Spleen (tissue), 11 donors: ENCODE measurements at regions not wholly inside any gene's neighbourhood (a gene's known extent, or its start where the extent isn't known, plus 50 kb on each side); places are given as distances from the start of the nearest gene placed in this dataset.

Experiments
- DNase-seq: peaks from one replicate; pipeline ENCODE4 v3.0.0-alpha.2; 2020
- H3K27ac ChIP-seq, 8 donors: fragments of 200-600 bp; sonication (generic) in 7 of 8; 1 replicate in 4 of 8; 2 replicates in 4 of 8; pipeline versions ENCODE4 v1.5.0 to v1.8.0; 2016 to 2021; ENCODE audit warnings: inconsistent platforms in 4 of 8, mild to moderate bottlenecking in 4 of 8, moderate library complexity in 1 of 8
- H3K27me3 ChIP-seq, 7 donors: fragments of 200-600 bp; sonication (generic) in 6 of 7; replicated peaks in 1 of 7; 1 replicate in 4 of 7; 2 replicates in 3 of 7; pipeline versions ENCODE4 v1.5.0 to v1.8.0; 2016 to 2021; ENCODE audit warnings: inconsistent platforms in 3 of 7, mild to moderate bottlenecking in 1 of 7
- H3K36me3 ChIP-seq, 6 donors: fragments of 200-600 bp; sonication (generic) in 5 of 6; 1 replicate in 4 of 6; 2 replicates in 2 of 6; pipeline versions ENCODE4 v1.5.0 to v1.8.0; 2016 to 2021; ENCODE audit warnings: inconsistent platforms in 2 of 6
- H3K4me1 ChIP-seq, 6 donors: fragments of 200-600 bp; sonication (generic) in 5 of 6; 1 replicate in 3 of 6; 2 replicates in 3 of 6; pipeline versions ENCODE4 v1.5.0 to v1.8.0; 2016 to 2021; ENCODE audit warnings: inconsistent platforms in 3 of 6
- H3K4me3 ChIP-seq, 8 donors: fragments of 200-600 bp; sonication (generic) in 7 of 8; 1 replicate in 4 of 8; 2 replicates in 4 of 8; pipeline versions ENCODE4 v1.5.0 to v1.8.0; 2016 to 2021; ENCODE audit warnings: inconsistent platforms in 4 of 8, mild to moderate bottlenecking in 4 of 8, moderate library complexity in 2 of 8
- H3K9me3 ChIP-seq, 8 donors: fragments of 200-600 bp; sonication (generic) in 7 of 8; 1 replicate in 4 of 8; 2 replicates in 4 of 8; pipeline versions ENCODE4 v1.5.0 to v1.8.0; 2016 to 2021; ENCODE audit warnings: inconsistent platforms in 4 of 8
- POLR2A ChIP-seq, 3 donors: fragments of 450-650 bp; IDR thresholded peaks; one replicate each; pipeline ENCODE4 v1.5.1; 2017; ENCODE audit warnings: antibody characterized with exemption in 3 of 3, mild to moderate bottlenecking in 1 of 3
- POLR2AphosphoS5 ChIP-seq, 3 donors: sonication (generic); formaldehyde crosslinking; IDR thresholded peaks; one replicate each; pipeline ENCODE4 v1.5.1; 2017; ENCODE audit warnings: antibody characterized with exemption in 3 of 3
- WGBS, 5 donors: extraction: QIAGEN DNeasy Blood & Tissue Kit in 3 of 5; methylation state at CpG; one replicate each; pipeline versions ENCODE4 v1.1.5 to v1.1.7; 2013 to 2018; 5-methylcytosine and 5-hydroxymethylcytosine counted together
- intact Hi-C: fragments of 100-400 bp; cut with DNase I; formaldehyde crosslinking; loops from one replicate; pipeline ENCODE4 v1.15.0; 2023; ENCODE audit warnings: low total_unique reads
- TF ChIP-seq, protein P1 (sequence below), 11 experiments: fragments of 200-600 bp in 7 of 11; fragments of 450-650 bp in 4 of 11; sonication (generic) in 4 of 11; IDR thresholded peaks in 8 of 11; conservative IDR thresholded peaks in 3 of 11; 1 replicate in 7 of 11; 2 replicates in 4 of 11; pipeline versions ENCODE4 v1.4.0 to v1.8.0; 2016 to 2021; ENCODE audit warnings: antibody characterized with exemption in 11 of 11, inconsistent platforms in 4 of 11, mild to moderate bottlenecking in 1 of 11
- donor health status: healthy with polysubstance abuse.
- donor health status: DM: no; HTN: no; CAD: no; lungs with moderate emphysema.
- donor health status: DM: no; HTN: no; CAD: no.
- donor health status: Bipolar disorder and iron deficiency.
- donor health status: healthy.
- donor health status: DM: no; HTN: no; CAD: no.
- donor health status: DM: yes; HTN: yes; CAD: no.

DNA sequence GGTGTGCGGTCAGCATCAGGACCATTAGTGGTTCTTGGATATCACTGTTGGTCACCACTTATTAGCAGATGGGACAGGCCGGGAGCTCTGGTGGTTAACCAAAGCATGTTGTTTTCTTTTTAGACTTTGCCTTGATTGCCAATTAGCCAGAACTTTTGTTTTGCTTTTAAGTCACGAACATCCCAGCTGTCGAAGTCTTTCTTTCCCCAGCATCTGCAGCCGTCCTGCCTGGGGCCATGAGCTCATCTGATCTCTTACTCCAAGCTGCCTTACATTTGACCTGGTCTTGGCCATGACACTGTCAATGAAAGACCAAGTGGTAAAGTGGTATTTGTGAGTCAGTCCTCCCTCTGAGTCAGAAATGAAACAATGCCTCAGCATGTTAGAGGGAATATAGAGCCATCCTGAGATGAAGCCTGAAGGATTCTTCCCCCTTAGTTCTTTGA is 53.9 kb upstream of the CREB5 start:
- 79 to 88% (median 88%) methylated on average over 5 of the region's 5 CpGs for WGBS, 5 donors
- H3K36me3 ChIP-seq = no peaks in the 10 kb centered on the region
- H3K4me3 ChIP-seq = no peak overlapping the region
- no peak overlapping the region for H3K27ac ChIP-seq
- H3K9me3 ChIP-seq = no peaks in the 10 kb centered on the region
- H3K4me1 ChIP-seq = peaks cover 0 to 8% (median 0%) of the 10 kb centered on the region in 6 donors
- intact Hi-C loops = no loop called here
- TF ChIP-seq, protein P1, sequence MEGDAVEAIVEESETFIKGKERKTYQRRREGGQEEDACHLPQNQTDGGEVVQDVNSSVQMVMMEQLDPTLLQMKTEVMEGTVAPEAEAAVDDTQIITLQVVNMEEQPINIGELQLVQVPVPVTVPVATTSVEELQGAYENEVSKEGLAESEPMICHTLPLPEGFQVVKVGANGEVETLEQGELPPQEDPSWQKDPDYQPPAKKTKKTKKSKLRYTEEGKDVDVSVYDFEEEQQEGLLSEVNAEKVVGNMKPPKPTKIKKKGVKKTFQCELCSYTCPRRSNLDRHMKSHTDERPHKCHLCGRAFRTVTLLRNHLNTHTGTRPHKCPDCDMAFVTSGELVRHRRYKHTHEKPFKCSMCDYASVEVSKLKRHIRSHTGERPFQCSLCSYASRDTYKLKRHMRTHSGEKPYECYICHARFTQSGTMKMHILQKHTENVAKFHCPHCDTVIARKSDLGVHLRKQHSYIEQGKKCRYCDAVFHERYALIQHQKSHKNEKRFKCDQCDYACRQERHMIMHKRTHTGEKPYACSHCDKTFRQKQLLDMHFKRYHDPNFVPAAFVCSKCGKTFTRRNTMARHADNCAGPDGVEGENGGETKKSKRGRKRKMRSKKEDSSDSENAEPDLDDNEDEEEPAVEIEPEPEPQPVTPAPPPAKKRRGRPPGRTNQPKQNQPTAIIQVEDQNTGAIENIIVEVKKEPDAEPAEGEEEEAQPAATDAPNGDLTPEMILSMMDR (IDR thresholded peaks at IDR 0.05 in 8 of 11, conservative IDR thresholded peaks at IDR 0.05 in 3 of 11) = no peak
- TF ChIP-seq POLR2A (IDR thresholded peaks at IDR 0.05) (no peak), POLR2AphosphoS5 (IDR thresholded peaks at IDR 0.05) (no peak)
- DNase-seq = no peak
- no peaks in the 10 kb centered on the region for H3K27me3 ChIP-seq

DNA sequence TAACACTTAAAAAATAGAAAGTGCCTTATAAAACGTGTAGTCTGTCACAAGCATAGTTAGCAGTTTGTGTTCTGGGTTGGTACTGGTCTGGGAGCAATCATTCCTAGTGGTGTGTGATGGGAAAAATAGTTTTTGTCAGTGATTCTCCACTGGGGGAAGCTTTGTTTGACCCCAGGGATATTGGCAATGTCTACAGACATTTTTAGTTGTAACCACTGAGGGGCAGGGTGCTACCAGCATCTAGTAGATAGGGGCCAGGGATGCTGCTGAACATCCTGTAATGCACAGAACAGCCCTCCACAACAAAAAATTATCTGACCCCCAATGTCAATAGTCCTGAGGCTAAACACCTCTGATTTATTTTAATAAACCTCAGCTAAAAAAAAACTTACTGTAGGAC is 51.6 kb upstream of the CREB5 start:
- H3K4me1 ChIP-seq = peaks cover 0 to 8% (median 0%) of the 10 kb centered on the region in 6 donors
- no peaks in the 10 kb centered on the region for H3K36me3 ChIP-seq
- TF ChIP-seq POLR2A (IDR thresholded peaks at IDR 0.05) (no peak), POLR2AphosphoS5 (IDR thresholded peaks at IDR 0.05) (no peak)
- TF ChIP-seq, protein P1 (IDR thresholded peaks at IDR 0.05 in 8 of 11, conservative IDR thresholded peaks at IDR 0.05 in 3 of 11) = no peak
- no peak overlapping the region for H3K27ac ChIP-seq
- H3K27me3 ChIP-seq = no peaks in the 10 kb centered on the region
- WGBS, 5 donors = 68 to 91% (median 72%) methylated on average over 1 of the region's 1 CpG
- peaks cover 0 to 10% (median 5%) of the 10 kb centered on the region in 8 donors for H3K9me3 ChIP-seq
- H3K4me3 ChIP-seq = no peak overlapping the region
- no peak for DNase-seq
- intact Hi-C loops = no loop called here

DNA sequence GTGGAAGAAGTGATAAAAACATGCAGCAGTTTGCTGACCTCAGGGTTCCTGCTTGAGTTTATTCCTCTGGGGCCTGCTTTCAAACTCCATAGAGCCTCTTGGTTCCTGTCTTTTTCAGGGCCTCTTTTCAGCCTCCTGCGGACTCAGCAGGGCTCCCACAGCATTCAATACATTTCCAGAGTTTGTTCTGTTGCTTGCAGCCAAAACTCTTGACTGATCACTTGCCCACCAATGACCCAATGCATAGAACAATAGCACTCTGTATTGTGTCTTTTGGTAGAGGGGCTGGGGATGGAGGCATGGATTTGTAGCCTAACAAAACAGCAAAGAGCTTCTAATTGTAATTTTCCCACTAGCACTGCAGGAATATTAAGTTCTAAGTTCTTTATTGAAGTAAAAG is 50.8 kb upstream of the CREB5 start:
- 71 to 84% (median 79%) methylated on average over 1 of the region's 1 CpG for WGBS, 5 donors
- intact Hi-C loops = no loop called here

DNA sequence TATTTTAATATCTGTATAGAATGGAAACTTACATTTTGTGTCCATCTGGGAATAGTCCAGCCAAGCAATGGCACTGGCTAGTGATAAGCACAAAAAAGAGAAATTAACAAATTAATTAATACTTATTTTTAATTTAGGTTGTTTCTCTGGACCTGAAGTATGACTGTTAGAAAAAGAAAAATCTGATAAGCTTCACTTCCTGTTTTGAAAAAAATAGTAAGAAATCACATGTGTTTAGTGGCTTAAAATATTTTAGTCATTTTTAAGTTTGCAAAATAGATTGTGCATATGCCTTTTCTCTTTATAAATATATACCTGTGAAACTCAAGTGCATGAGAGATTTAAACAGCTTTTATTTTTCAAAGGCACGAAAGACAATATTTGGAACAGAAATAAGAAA is 50.1 kb upstream of the CREB5 start:
- 74 to 91% (median 83%) methylated on average over 1 of the region's 1 CpG for WGBS, 5 donors
- H3K27me3 ChIP-seq = no peaks in the 10 kb centered on the region
- no peaks in the 10 kb centered on the region for H3K36me3 ChIP-seq

More for the DNA sequence above, 50.8 kb upstream of the CREB5 start:
- DNase-seq = no peak
- no peak for TF ChIP-seq POLR2A (IDR thresholded peaks at IDR 0.05)
- TF ChIP-seq, protein P1 (IDR thresholded peaks at IDR 0.05 in 8 of 11, conservative IDR thresholded peaks at IDR 0.05 in 3 of 11) = no peak
- TF ChIP-seq POLR2AphosphoS5 (IDR thresholded peaks at IDR 0.05) = no peak
- Histone ChIP-seq H3K27ac (no peak overlapping the region), H3K4me1 (peaks cover 0 to 8% (median 0%) of the 10 kb centered on the region in 6 donors), H3K36me3 (no peaks in the 10 kb centered on the region), H3K9me3 (peaks cover 0 to 10% (median 5%) of the 10 kb centered on the region in 8 donors), H3K4me3 (no peak overlapping the region), H3K27me3 (no peaks in the 10 kb centered on the region)

More for the DNA sequence above, 50.1 kb upstream of the CREB5 start:
- intact Hi-C loops = no loop called here
- Histone ChIP-seq H3K9me3 (peaks cover 0 to 10% (median 5%) of the 10 kb centered on the region in 8 donors), H3K4me1 (peaks cover 0 to 8% (median 0%) of the 10 kb centered on the region in 6 donors), H3K27ac (no peak overlapping the region), H3K4me3 (no peak overlapping the region)
- TF ChIP-seq, protein P1 (IDR thresholded peaks at IDR 0.05 in 8 of 11, conservative IDR thresholded peaks at IDR 0.05 in 3 of 11) = no peak
- no peak for TF ChIP-seq POLR2AphosphoS5 (IDR thresholded peaks at IDR 0.05)
- no peak for TF ChIP-seq POLR2A (IDR thresholded peaks at IDR 0.05)
- no peak for DNase-seq
